ENCODE measurements at regions not wholly inside any gene's neighbourhood (a gene's known extent, or its start where the extent isn't known, plus 50 kb on each side); places are given as distances from the start of the nearest gene placed in this dataset.
A peak's percentile ranks its signal among the peaks of the same experiment; 100 is the strongest.

DNA sequence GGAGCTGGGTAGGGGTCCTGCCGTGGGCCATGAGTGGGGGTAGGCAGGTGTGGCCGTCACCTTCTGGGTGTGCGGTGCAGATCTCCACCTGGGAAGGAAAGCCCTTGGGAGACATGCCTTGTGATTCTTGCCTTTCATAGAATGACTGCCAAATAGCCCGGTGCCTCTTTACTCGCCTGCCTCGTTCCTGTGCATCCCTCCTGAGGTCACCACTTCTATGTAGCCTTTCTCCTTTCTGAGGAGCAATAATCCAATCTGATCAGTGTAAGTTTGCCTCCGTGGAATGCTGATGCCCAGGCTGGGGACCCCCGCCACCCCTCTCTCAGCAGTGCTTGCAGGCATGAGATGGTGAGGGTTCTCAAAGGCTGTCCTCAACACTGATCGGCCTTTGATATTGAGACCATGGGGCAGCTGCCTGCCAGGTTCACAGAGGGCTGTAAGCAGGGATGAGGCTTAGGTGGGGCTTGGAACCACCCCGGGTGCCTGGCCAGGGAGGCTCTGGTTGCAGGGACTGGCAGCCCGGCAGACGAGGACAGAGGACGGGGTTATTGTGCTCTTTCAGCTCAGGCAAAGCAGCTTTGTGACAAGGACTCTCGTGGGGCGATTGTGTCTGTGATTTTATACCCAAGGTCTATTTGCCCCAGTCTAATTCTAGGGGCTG is 86.1 kb upstream of the WNT7B start:
- H3K9me3 ChIP-seq = no peaks in the 10 kb centered on the region
- peak overlapping the region; percentile 100 for H3K27ac ChIP-seq
- no peaks in the 10 kb centered on the region for H3K27me3 ChIP-seq
- H3K4me3 ChIP-seq = no peak overlapping the region
- intact Hi-C loops (cut with DNase I) = no loop called here
- TF ChIP-seq, protein P1, sequence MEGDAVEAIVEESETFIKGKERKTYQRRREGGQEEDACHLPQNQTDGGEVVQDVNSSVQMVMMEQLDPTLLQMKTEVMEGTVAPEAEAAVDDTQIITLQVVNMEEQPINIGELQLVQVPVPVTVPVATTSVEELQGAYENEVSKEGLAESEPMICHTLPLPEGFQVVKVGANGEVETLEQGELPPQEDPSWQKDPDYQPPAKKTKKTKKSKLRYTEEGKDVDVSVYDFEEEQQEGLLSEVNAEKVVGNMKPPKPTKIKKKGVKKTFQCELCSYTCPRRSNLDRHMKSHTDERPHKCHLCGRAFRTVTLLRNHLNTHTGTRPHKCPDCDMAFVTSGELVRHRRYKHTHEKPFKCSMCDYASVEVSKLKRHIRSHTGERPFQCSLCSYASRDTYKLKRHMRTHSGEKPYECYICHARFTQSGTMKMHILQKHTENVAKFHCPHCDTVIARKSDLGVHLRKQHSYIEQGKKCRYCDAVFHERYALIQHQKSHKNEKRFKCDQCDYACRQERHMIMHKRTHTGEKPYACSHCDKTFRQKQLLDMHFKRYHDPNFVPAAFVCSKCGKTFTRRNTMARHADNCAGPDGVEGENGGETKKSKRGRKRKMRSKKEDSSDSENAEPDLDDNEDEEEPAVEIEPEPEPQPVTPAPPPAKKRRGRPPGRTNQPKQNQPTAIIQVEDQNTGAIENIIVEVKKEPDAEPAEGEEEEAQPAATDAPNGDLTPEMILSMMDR (IDR thresholded peaks at IDR 0.05) = no peak
- ATAC-seq = no peak
- peak; percentile 54 for DNase-seq
- peaks cover 56% of the 10 kb centered on the region for H3K4me1 ChIP-seq
- no peaks in the 10 kb centered on the region for H3K36me3 ChIP-seq

DNA sequence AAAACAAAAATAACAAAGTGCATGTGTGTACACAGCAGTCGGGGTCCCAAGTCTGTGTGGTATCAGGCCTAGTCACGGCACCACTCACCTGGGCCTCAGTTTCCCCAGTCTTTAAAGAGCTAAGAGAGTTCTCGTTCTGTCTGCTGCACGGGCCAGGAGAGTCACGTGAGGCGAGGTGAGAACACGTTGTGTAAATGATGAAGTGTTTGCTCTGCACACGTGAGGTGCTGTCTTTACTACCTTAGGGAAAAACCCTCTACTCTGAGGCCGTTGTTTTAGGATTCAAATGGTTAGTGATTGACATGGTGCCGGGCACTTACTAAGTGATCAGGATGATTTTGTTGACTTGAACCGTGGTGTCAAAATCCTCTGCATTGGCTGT is 86.5 kb upstream of the PPARA start:
- Histone ChIP-seq H3K4me1 (peaks cover 54% of the 10 kb centered on the region), H3K27me3 (no peaks in the 10 kb centered on the region), H3K27ac (peak overlapping the region; percentile 100), H3K36me3 (no peaks in the 10 kb centered on the region), H3K9me3 (no peaks in the 10 kb centered on the region), H3K4me3 (peak overlapping the region; percentile 34)
- TF ChIP-seq, protein P1 (IDR thresholded peaks at IDR 0.05) = no peak
- DNase-seq (peak; percentile 42), ATAC-seq (peak; percentile 51)
- intact Hi-C loops (cut with DNase I) = no loop called here

DNA sequence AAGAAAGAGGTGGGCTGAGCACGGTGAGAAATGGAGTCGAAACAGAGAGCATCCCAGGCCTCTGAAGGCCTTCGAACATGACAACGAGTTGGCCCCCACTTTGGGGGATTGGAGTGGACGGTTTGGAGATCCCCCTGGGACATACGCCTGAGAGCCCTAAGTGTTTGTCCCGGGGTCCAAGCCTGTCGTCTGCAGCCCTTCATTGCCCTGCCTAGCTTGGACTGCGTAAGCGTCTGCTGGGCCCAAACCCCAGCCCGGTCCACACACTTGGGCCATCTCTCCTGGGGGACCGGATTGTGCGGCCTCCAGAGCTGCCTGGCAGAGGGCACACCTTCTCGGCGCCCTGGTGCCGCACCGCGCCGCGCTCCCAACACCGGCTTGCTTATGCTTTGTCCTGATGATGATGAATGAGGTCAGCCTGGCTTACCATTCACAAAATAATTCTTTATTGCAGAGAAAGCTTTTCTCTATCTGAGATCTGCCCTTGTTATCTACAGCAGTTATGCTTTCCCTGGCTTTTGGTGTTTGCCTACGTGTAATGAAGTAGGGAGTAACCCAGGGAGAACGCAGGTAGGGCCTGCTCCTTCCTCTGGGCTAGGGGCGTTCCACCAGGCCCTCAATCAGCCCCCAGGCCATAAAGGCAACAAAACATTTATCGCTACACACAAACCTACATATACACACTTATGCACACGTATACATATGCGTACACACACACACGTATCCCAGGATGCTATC is 85.9 kb upstream of the PPARA start:
- H3K4me1 ChIP-seq = peaks cover 48% of the 10 kb centered on the region
- intact Hi-C loops (cut with DNase I) = no loop called here

DNA sequence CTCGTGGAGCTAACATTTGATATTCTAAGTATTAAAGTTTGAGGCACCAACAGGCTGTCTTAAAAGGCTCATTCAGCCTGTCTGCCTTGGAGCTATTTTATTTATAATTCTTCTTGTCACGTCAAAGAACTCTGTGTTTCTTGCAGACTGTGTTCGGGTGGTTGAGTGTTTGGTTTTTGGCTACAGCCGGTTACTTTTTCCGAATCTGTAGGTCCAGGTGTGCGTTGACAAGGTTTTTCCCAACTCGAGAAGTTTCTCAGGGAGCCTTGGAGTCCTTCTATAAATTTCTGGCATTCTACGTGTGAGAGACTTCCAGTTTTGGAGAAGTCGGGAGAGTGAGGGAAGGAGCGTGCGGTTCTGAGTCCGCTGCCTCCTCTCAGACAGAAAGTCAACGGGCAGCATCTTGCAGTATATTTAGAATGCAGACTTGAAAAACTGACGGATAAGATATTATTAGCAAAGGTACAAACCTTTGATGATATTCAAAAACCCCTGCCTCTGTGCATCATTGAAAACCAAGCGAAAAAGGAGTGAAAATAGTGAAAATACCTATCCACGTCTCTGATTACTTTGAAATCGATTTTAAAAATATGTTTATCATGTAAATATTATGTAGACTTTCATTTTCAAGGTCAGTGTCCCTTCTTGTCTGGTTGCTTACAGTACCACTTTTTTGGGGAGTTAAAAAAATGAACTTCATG is 85.2 kb upstream of the PPARA start:
- Histone ChIP-seq H3K4me1 (peaks cover 44% of the 10 kb centered on the region), H3K36me3 (no peaks in the 10 kb centered on the region), H3K4me3 (peak overlapping the region; percentile 34), H3K27ac (peak overlapping the region; percentile 100), H3K27me3 (no peaks in the 10 kb centered on the region), H3K9me3 (no peaks in the 10 kb centered on the region)
- intact Hi-C loops (cut with DNase I) = no loop called here
- ATAC-seq (no peak), DNase-seq (peak; percentile 46)
- TF ChIP-seq, protein P1 (IDR thresholded peaks at IDR 0.05) = no peak

More for the DNA sequence above, 85.9 kb upstream of the PPARA start:
- Histone ChIP-seq H3K27ac (peak overlapping the region; percentile 100), H3K4me3 (peak overlapping the region; percentile 34), H3K9me3 (no peaks in the 10 kb centered on the region), H3K36me3 (no peaks in the 10 kb centered on the region), H3K27me3 (no peaks in the 10 kb centered on the region)
- DNase-seq (peak; percentile 58), ATAC-seq (no peak)
- TF ChIP-seq, protein P1 (IDR thresholded peaks at IDR 0.05) = no peak

DNA sequence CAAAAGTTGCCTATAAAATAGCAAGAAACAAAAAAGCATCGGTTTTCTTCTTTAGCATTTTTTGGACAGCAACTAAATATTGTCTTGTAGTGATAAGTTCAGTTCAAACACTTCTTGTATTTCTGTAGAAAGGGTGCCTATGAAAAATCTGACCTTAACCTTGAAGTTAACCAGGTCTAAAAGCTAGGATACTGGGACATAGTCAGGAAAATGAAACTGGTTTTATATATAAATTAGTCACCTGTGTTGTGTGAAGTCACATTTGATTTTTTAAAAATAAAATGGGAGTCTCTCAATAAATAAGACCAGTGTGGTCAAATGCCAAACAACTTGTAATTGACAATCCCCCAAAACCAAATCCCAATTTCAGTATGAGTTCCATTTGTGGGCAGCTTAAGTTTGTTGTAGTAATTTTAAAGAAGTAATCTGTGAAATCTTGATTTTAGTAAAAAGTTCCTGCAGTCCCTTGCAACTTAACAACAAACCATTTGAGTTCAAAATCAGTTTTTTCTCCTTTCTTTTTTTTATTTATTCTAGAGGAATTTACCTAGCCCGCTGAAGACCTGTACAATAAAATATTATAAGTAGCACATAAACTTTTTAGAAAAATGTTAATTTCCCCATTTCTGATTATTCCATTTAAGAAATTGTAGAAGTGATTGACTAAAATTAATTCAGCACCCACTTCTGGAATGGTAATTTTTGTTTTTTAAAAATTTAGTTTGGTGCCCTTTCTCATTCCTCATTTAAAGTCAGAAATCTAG is 84.5 kb upstream of the PPARA start:
- Histone ChIP-seq H3K27me3 (no peaks in the 10 kb centered on the region), H3K4me3 (peak overlapping the region; percentile 79), H3K36me3 (no peaks in the 10 kb centered on the region), H3K27ac (peak overlapping the region; percentile 100), H3K4me1 (peaks cover 44% of the 10 kb centered on the region), H3K9me3 (no peaks in the 10 kb centered on the region)
- TF ChIP-seq, protein P1 (IDR thresholded peaks at IDR 0.05) = no peak
- intact Hi-C loops (cut with DNase I) = no loop called here
- no peak for ATAC-seq
- DNase-seq = no peak

All from upper lobe of right lung (tissue), 1 donor.